ENCODE measurements at regions not wholly inside any gene's neighbourhood (a gene's known extent, or its start where the extent isn't known, plus 50 kb on each side); places are given as distances from the start of the nearest gene placed in this dataset.

DNA sequence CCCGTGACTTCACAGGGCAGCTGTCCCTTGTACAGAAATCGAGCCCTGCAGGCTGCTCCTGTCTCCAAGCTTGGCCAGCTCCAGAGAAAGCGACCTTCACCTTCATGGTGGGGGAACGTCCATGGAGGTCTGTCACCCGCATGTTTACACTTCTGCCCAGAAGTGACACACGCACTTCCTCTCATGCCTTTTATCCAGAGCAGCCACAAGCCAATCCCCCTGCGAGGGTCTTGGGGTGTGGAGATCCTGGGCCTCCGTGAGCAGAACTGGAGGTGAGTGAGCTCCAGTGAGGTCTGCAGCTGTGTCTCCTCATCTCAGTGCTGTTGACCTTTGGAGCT is 139.0 kb upstream of the TNS3 start:
- H3K9ac ChIP-seq (ENCODE audit: insufficient read depth, low read depth, low read length) = no peak overlapping the region
- no peak for DNase-seq (ENCODE audit: low spot score)
- no peaks in the 10 kb centered on the region for H3K9me3 ChIP-seq (ENCODE audit: low read length)
- no peak overlapping the region for H3K4me2 ChIP-seq (ENCODE audit: low read depth, low read length)
- ATAC-seq = no peak
- no peaks in the 10 kb centered on the region for H3K79me2 ChIP-seq (ENCODE audit: insufficient read depth, low read length)
- no peak overlapping the region for H2AFZ ChIP-seq (ENCODE audit: low read length)
- in situ Hi-C loops (cut with HindIII; ENCODE audit: extremely low pct_ligation_motif_present, low pct_unique_long_range_greater_than_20kb) (no loop called here), intact Hi-C loops (cut with micrococcal nuclease; ENCODE audit: unreplicated experiment) (no loop called here)
- H3K4me1 ChIP-seq (ENCODE audit: insufficient read depth, low read length) = peaks cover 76% of the 10 kb centered on the region
- no peaks in the 10 kb centered on the region for H3K27me3 ChIP-seq (ENCODE audit: control insufficient read depth in 1 of 2, insufficient read depth in 2 of 2, low read length in 2 of 2)
- no peaks in the 10 kb centered on the region for H3K36me3 ChIP-seq (replicated peaks in 1 of 2; ENCODE audit: control insufficient read depth in 1 of 2, insufficient read depth in 2 of 2, low read length in 2 of 2)
- no peak for FAIRE-seq
- WGBS (ENCODE audit: low lambda C conversion rate) = 75% methylated on average over 7 of the region's 8 CpGs
- no peaks in the 10 kb centered on the region for H4K20me1 ChIP-seq (ENCODE audit: insufficient read depth, low read length)
- H3K27ac ChIP-seq (ENCODE audit: extremely low read length, insufficient read depth, low read length) = no peak overlapping the region
- BruUV-seq (replicated peaks) = no TSS peak
- CTCF ChIA-PET (ENCODE audit: low intra/inter-chr PET ratio, low total read pairs) = no interaction called here
- POLR2A ChIA-PET = no interaction called here
- no peak overlapping the region for H3K4me3 ChIP-seq (replicated peaks in 1 of 3; ENCODE audit: insufficient read depth in 1 of 3, low read depth in 2 of 3, low read length in 3 of 3)
- TF ChIP-seq, protein P1, sequence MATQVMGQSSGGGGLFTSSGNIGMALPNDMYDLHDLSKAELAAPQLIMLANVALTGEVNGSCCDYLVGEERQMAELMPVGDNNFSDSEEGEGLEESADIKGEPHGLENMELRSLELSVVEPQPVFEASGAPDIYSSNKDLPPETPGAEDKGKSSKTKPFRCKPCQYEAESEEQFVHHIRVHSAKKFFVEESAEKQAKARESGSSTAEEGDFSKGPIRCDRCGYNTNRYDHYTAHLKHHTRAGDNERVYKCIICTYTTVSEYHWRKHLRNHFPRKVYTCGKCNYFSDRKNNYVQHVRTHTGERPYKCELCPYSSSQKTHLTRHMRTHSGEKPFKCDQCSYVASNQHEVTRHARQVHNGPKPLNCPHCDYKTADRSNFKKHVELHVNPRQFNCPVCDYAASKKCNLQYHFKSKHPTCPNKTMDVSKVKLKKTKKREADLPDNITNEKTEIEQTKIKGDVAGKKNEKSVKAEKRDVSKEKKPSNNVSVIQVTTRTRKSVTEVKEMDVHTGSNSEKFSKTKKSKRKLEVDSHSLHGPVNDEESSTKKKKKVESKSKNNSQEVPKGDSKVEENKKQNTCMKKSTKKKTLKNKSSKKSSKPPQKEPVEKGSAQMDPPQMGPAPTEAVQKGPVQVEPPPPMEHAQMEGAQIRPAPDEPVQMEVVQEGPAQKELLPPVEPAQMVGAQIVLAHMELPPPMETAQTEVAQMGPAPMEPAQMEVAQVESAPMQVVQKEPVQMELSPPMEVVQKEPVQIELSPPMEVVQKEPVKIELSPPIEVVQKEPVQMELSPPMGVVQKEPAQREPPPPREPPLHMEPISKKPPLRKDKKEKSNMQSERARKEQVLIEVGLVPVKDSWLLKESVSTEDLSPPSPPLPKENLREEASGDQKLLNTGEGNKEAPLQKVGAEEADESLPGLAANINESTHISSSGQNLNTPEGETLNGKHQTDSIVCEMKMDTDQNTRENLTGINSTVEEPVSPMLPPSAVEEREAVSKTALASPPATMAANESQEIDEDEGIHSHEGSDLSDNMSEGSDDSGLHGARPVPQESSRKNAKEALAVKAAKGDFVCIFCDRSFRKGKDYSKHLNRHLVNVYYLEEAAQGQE (IDR thresholded peaks at IDR 0.05; ENCODE audit: borderline replicate concordance in 1 of 2, low read depth in 1 of 2, low read length in 2 of 2) = no peak
- TF ChIP-seq ZNF574 (CRISPR knock-in tag; IDR thresholded peaks at IDR 0.05) (0 out of 2 replicates have a peak, but pooled peaks have one; percentile 34), NCOA1 (CRISPR knock-in tag; IDR thresholded peaks at IDR 0.05) (no peak), ATF6 (CRISPR knock-in tag; conservative IDR thresholded peaks at IDR 0.05) (no peak), DNMT3B (CRISPR knock-in tag; conservative IDR thresholded peaks at IDR 0.05) (no peak), ZNF781 (CRISPR knock-in tag; IDR thresholded peaks at IDR 0.05; ENCODE audit: borderline replicate concordance, not compliant biosample characterization) (no peak), STAT6 (CRISPR knock-in tag; IDR thresholded peaks at IDR 0.05; ENCODE audit: borderline replicate concordance) (no peak), POGZ (CRISPR knock-in tag; IDR thresholded peaks at IDR 0.05) (no peak)
- TF ChIP-seq, protein P2, sequence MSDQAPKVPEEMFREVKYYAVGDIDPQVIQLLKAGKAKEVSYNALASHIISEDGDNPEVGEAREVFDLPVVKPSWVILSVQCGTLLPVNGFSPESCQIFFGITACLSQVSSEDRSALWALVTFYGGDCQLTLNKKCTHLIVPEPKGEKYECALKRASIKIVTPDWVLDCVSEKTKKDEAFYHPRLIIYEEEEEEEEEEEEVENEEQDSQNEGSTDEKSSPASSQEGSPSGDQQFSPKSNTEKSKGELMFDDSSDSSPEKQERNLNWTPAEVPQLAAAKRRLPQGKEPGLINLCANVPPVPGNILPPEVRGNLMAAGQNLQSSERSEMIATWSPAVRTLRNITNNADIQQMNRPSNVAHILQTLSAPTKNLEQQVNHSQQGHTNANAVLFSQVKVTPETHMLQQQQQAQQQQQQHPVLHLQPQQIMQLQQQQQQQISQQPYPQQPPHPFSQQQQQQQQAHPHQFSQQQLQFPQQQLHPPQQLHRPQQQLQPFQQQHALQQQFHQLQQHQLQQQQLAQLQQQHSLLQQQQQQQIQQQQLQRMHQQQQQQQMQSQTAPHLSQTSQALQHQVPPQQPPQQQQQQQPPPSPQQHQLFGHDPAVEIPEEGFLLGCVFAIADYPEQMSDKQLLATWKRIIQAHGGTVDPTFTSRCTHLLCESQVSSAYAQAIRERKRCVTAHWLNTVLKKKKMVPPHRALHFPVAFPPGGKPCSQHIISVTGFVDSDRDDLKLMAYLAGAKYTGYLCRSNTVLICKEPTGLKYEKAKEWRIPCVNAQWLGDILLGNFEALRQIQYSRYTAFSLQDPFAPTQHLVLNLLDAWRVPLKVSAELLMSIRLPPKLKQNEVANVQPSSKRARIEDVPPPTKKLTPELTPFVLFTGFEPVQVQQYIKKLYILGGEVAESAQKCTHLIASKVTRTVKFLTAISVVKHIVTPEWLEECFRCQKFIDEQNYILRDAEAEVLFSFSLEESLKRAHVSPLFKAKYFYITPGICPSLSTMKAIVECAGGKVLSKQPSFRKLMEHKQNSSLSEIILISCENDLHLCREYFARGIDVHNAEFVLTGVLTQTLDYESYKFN (CRISPR knock-in tag; conservative IDR thresholded peaks at IDR 0.05) = peak; percentile 31; the same call in 1 of the 2 replicates

All from HepG2 (cell line).